ENCODE measurements at regions not wholly inside any gene's neighbourhood (a gene's known extent, or its start where the extent isn't known, plus 50 kb on each side); places are given as distances from the start of the nearest gene placed in this dataset.

- no peak for TF ChIP-seq GATA2 (IDR thresholded peaks at IDR 0.05; ENCODE audit: low read depth, low read length)
- TF ChIP-seq GATA3 (IDR thresholded peaks at IDR 0.05; ENCODE audit: low read depth, low read length) = no peak
Measured at GRCh38 chr16:66295213-66295612, 71.3 kb upstream of the CDH5 start.

GRCh38 chr16:66294507-66294906 lies 72.0 kb upstream of the CDH5 start:
- TF ChIP-seq GATA2 (IDR thresholded peaks at IDR 0.05; ENCODE audit: low read depth, low read length) (no peak), GATA3 (IDR thresholded peaks at IDR 0.05; ENCODE audit: low read depth, low read length) (no peak)

- TF ChIP-seq GATA3 (IDR thresholded peaks at IDR 0.05; ENCODE audit: low read depth, low read length) (no peak), GATA2 (IDR thresholded peaks at IDR 0.05; ENCODE audit: low read depth, low read length) (no peak)
Measured at GRCh38 chr16:66293932-66294331, 72.6 kb upstream of the CDH5 start.

GRCh38 chr16:66293207-66293735 lies 73.2 kb upstream of the CDH5 start:
- TF ChIP-seq GATA3 (IDR thresholded peaks at IDR 0.05; ENCODE audit: low read depth, low read length) (no peak), GATA2 (IDR thresholded peaks at IDR 0.05; ENCODE audit: low read depth, low read length) (no peak)

GRCh38 chr16:66292241-66292935 lies 74.1 kb upstream of the CDH5 start:
- no peak for TF ChIP-seq GATA3 (IDR thresholded peaks at IDR 0.05; ENCODE audit: low read depth, low read length)
- TF ChIP-seq GATA2 (IDR thresholded peaks at IDR 0.05; ENCODE audit: low read depth, low read length) = no peak

GRCh38 chr16:66291833-66292232 lies 74.7 kb upstream of the CDH5 start:
- TF ChIP-seq GATA3 (IDR thresholded peaks at IDR 0.05; ENCODE audit: low read depth, low read length) (no peak), GATA2 (IDR thresholded peaks at IDR 0.05; ENCODE audit: low read depth, low read length) (no peak)

- TF ChIP-seq GATA3 (IDR thresholded peaks at IDR 0.05; ENCODE audit: low read depth, low read length) (no peak), GATA2 (IDR thresholded peaks at IDR 0.05; ENCODE audit: low read depth, low read length) (no peak)
Measured at GRCh38 chr16:66290431-66290830, 76.1 kb upstream of the CDH5 start.

GRCh38 chr16:66289986-66290385 lies 76.5 kb upstream of the CDH5 start:
- TF ChIP-seq GATA2 (IDR thresholded peaks at IDR 0.05; ENCODE audit: low read depth, low read length) (no peak), GATA3 (IDR thresholded peaks at IDR 0.05; ENCODE audit: low read depth, low read length) (no peak)

- TF ChIP-seq GATA3 (IDR thresholded peaks at IDR 0.05; ENCODE audit: low read depth, low read length) = no peak
- TF ChIP-seq GATA2 (IDR thresholded peaks at IDR 0.05; ENCODE audit: low read depth, low read length) = no peak
Measured at GRCh38 chr16:66289051-66289680, 77.3 kb upstream of the CDH5 start.

GRCh38 chr16:66287926-66288325 lies 78.6 kb upstream of the CDH5 start:
- TF ChIP-seq GATA3 (IDR thresholded peaks at IDR 0.05; ENCODE audit: low read depth, low read length) (no peak), GATA2 (IDR thresholded peaks at IDR 0.05; ENCODE audit: low read depth, low read length) (no peak)

- TF ChIP-seq GATA2 (IDR thresholded peaks at IDR 0.05; ENCODE audit: low read depth, low read length) (no peak), GATA3 (IDR thresholded peaks at IDR 0.05; ENCODE audit: low read depth, low read length) (no peak)
Measured at GRCh38 chr16:66287416-66287815, 79.1 kb upstream of the CDH5 start.

- no peak for TF ChIP-seq GATA3 (IDR thresholded peaks at IDR 0.05; ENCODE audit: low read depth, low read length)
- no peak for TF ChIP-seq GATA2 (IDR thresholded peaks at IDR 0.05; ENCODE audit: low read depth, low read length)
Measured at GRCh38 chr16:66286527-66286926, 80.0 kb upstream of the CDH5 start.

GRCh38 chr16:66278604-66279262 lies 87.8 kb upstream of the CDH5 start:
- TF ChIP-seq GATA2 (IDR thresholded peaks at IDR 0.05; ENCODE audit: low read depth, low read length) (no peak), GATA3 (IDR thresholded peaks at IDR 0.05; ENCODE audit: low read depth, low read length) (no peak)

- no peak for TF ChIP-seq GATA2 (IDR thresholded peaks at IDR 0.05; ENCODE audit: low read depth, low read length)
- no peak for TF ChIP-seq GATA3 (IDR thresholded peaks at IDR 0.05; ENCODE audit: low read depth, low read length)
Measured at GRCh38 chr16:66278111-66278531, 88.4 kb upstream of the CDH5 start.
